K562 (cell line): ENCODE measurements at regions not wholly inside any gene's neighbourhood (a gene's known extent, or its start where the extent isn't known, plus 50 kb on each side); places are given as distances from the start of the nearest gene placed in this dataset.
A peak's percentile ranks its signal among the peaks of the same experiment; 100 is the strongest.

ENCODE experiments used
- DPF2 ChIP-seq: fragments of 450-650 bp; IDR thresholded peaks from 2 replicates; pipeline ENCODE4 v1.6.1; 2016
- FOXJ3 ChIP-seq: sonication (generic); formaldehyde crosslinking; IDR thresholded peaks from 2 replicates; pipeline ENCODE4 v1.4.0; 2020; ENCODE audit warnings: mild to moderate bottlenecking, missing genetic modification reagents
- MCM2 ChIP-seq: fragments of 450-650 bp; IDR thresholded peaks from 2 replicates; pipeline ENCODE4 v1.6.1; 2017; ENCODE audit warnings: low read depth, mild to moderate bottlenecking
- MED1 ChIP-seq: sonication (generic); formaldehyde crosslinking; IDR thresholded peaks from 2 replicates; pipeline ENCODE4 v1.8.1; 2023; ENCODE audit warnings: missing genetic modification reagents, borderline replicate concordance
- RAD21 ChIP-seq, 2 experiments: fragments of 250-450 bp in 1 of 2; fragments of 450-650 bp in 1 of 2; sonication (Bioruptor Pico) in 1 of 2; formaldehyde crosslinking in 1 of 2; IDR thresholded peaks in 1 of 2; conservative IDR thresholded peaks in 1 of 2; 2 replicates each; pipeline versions ENCODE4 v1.4.0 to v1.8.0; 2020 to 2022; ENCODE audit warnings: mild to moderate bottlenecking in 2 of 2, moderate library complexity in 1 of 2
- REST ChIP-seq, 2 experiments: fragments of 450-650 bp; formaldehyde crosslinking in 1 of 2; IDR thresholded peaks; 2 replicates each; pipeline versions ENCODE4 v1.4.0 to v1.6.1; 2014 to 2020; ENCODE audit warnings: mild to moderate bottlenecking in 2 of 2, borderline replicate concordance in 1 of 2, low read depth in 1 of 2
- SP2 ChIP-seq: IDR thresholded peaks from 2 replicates; pipeline ENCODE4 v1.6.1; 2011; ENCODE audit warnings: mild to moderate bottlenecking, low read depth, low read length, moderate library complexity; ENCODE audit not compliant: poor library complexity, severe bottlenecking; ENCODE audit errors: extremely low read depth
- STAT5A ChIP-seq: IDR thresholded peaks from 2 replicates; pipeline ENCODE4 v1.6.1; 2012; ENCODE audit warnings: low read length, inconsistent platforms, borderline replicate concordance
- ZHX1 ChIP-seq: fragments of 150-350 bp; conservative IDR thresholded peaks from 2 replicates; pipeline ENCODE4 v1.6.1; 2014; ENCODE audit warnings: low read length

GRCh38 chr5:2131196-2131595, 248.5 kb upstream of the IRX4 start:
- TF ChIP-seq SP2 (no peak), STAT5A (no peak), MCM2 (no peak), DPF2 (no peak), ZHX1 (no peak), RAD21 (CRISPR knock-in tag; conservative IDR thresholded peaks at IDR 0.05 in 1 of 2, IDR thresholded peaks at IDR 0.05 in 1 of 2) (no peak), FOXJ3 (CRISPR knock-in tag) (no peak), MED1 (CRISPR knock-in tag) (no peak), REST (IDR thresholded peaks at IDR 0.05; ENCODE audit: borderline replicate concordance) (peak; percentile 31; the same call in 1 of the 2 replicates), REST (CRISPR knock-in tag; IDR thresholded peaks at IDR 0.05; ENCODE audit: low read depth) (no peak)
